IMR-90 (cell line): ENCODE measurements at regions not wholly inside any gene's neighbourhood (a gene's known extent, or its start where the extent isn't known, plus 50 kb on each side); places are given as distances from the start of the nearest gene placed in this dataset.

Source experiments
- ATAC-seq: fragments of 200-7000 bp; cut with Tn5 transposase; 2 replicates; pipeline ENCODE4 v1.9.1; 2020; ENCODE audit warnings: low read depth, mild to moderate bottlenecking, moderate library complexity
- BruUV-seq: library from RNA; stranded (reverse); fragments of 400-500 nt; replicated peaks from 2 replicates; lab custom pipeline; 2021; lab: Mats Ljungman, UMichigan
- CTCF ChIA-PET: fragments of 300-600 bp; formaldehyde crosslinking; extraction: SDS; loops from one replicate; lab custom pipeline; 2021; ENCODE audit warnings: antibody characterized with exemption; lab: Yijun Ruan, JAX
- POLR2A ChIA-PET: fragments of 300-600 bp; sonication (Branson Sonifier 250); formaldehyde crosslinking; loops from one replicate; lab custom pipeline; 2022; ENCODE audit warnings: antibody characterized with exemption; ENCODE audit not compliant: unreplicated experiment; lab: Charles Lee
- DNase-seq: peaks from one replicate; pipeline ENCODE4 v3.0.0; 2013
- H2AFZ ChIP-seq: replicated peaks from 2 replicates; pipeline ENCODE3; 2013; ENCODE audit warnings: low read length, mild to moderate bottlenecking; ENCODE audit not compliant: poor library complexity
- H2AK5ac ChIP-seq: 2 replicates; pipeline ENCODE4 v1.6.1; 2013; ENCODE audit warnings: low read depth, low read length, inconsistent platforms
- H2AK9ac ChIP-seq: replicated peaks from 2 replicates; pipeline ENCODE3; 2013; ENCODE audit warnings: mild to moderate bottlenecking, low read depth, low read length, moderate library complexity; ENCODE audit not compliant: poor library complexity
- H2BK120ac ChIP-seq: 2 replicates; pipeline ENCODE4 v1.6.1; 2013; ENCODE audit warnings: low read depth, low read length, inconsistent platforms
- H2BK15ac ChIP-seq: 3 replicates; pipeline ENCODE4 v1.6.1; 2013; ENCODE audit warnings: low read depth, low read length, inconsistent platforms
- H2BK20ac ChIP-seq: 2 replicates; pipeline ENCODE4 v1.6.1; 2013; ENCODE audit warnings: low read depth, mild to moderate bottlenecking, inconsistent platforms, low read length, moderate library complexity
- H2BK5ac ChIP-seq: 2 replicates; pipeline ENCODE4 v1.6.1; 2013; ENCODE audit warnings: mild to moderate bottlenecking, low read depth, low read length, inconsistent platforms; ENCODE audit not compliant: poor library complexity, severe bottlenecking
- H3K14ac ChIP-seq: replicated peaks from 2 replicates; pipeline ENCODE4 v1.6.1; 2013; ENCODE audit warnings: low read depth, low read length, inconsistent platforms
- H3K18ac ChIP-seq: 2 replicates; pipeline ENCODE4 v1.6.1; 2013; ENCODE audit warnings: low read depth, low read length, control low read depth
- H3K23ac ChIP-seq: 2 replicates; pipeline ENCODE4 v1.6.1; 2013; ENCODE audit warnings: low read depth, low read length, inconsistent platforms
- H3K27ac ChIP-seq: 2 replicates; pipeline ENCODE4 v1.5.1; 2013; ENCODE audit warnings: mild to moderate bottlenecking, control low read depth, low read length; ENCODE audit not compliant: insufficient read depth
- H3K27me3 ChIP-seq: 2 replicates; pipeline ENCODE4 v1.6.1; 2013; ENCODE audit warnings: low read length; ENCODE audit not compliant: control insufficient read depth, insufficient read depth
- H3K36me3 ChIP-seq: 2 replicates; pipeline ENCODE4 v1.6.1; 2013; ENCODE audit warnings: low read length, mixed read lengths; ENCODE audit not compliant: control insufficient read depth, insufficient read depth
- H3K4ac ChIP-seq: 2 replicates; pipeline ENCODE4 v1.6.1; 2013; ENCODE audit warnings: low read depth, low read length, inconsistent platforms
- H3K4me1 ChIP-seq: 2 replicates; pipeline ENCODE4 v1.6.1; 2013; ENCODE audit warnings: low read length, mixed read lengths; ENCODE audit not compliant: control insufficient read depth, insufficient read depth
- H3K4me2 ChIP-seq: 2 replicates; pipeline ENCODE4 v1.6.1; 2013; ENCODE audit warnings: low read depth, mild to moderate bottlenecking, control low read depth, low read length, moderate library complexity
- H3K4me3 ChIP-seq: 2 replicates; pipeline ENCODE4 v1.5.1; 2013; ENCODE audit warnings: low read depth, mild to moderate bottlenecking, control low read depth, low read length, moderate library complexity; ENCODE audit not compliant: insufficient read depth
- H3K56ac ChIP-seq: 2 replicates; pipeline ENCODE4 v1.6.1; 2013; ENCODE audit warnings: low read length, inconsistent platforms; ENCODE audit not compliant: insufficient read depth; ENCODE audit errors: extremely low read depth
- H3K79me1 ChIP-seq, 2 experiments: 2 replicates each; pipeline ENCODE4 v1.6.1; 2013; ENCODE audit warnings: low read length in 2 of 2, inconsistent platforms in 1 of 2, low read depth in 1 of 2
- H3K9ac ChIP-seq: 2 replicates; pipeline ENCODE4 v1.6.1; 2013; ENCODE audit warnings: low read depth, low read length, control low read depth
- H3K9me1 ChIP-seq: 2 replicates; pipeline ENCODE4 v1.6.1; 2013; ENCODE audit warnings: low read length, inconsistent platforms; ENCODE audit not compliant: insufficient read depth
- H3K9me3 ChIP-seq: 2 replicates; pipeline ENCODE4 v1.6.1; 2013; ENCODE audit warnings: low read length; ENCODE audit not compliant: control insufficient read depth, insufficient read depth
- H4K20me1 ChIP-seq: 2 replicates; pipeline ENCODE4 v1.6.1; 2013; ENCODE audit warnings: low read length, inconsistent platforms; ENCODE audit not compliant: insufficient read depth
- H4K5ac ChIP-seq: 2 replicates; pipeline ENCODE4 v1.6.1; 2013; ENCODE audit warnings: mild to moderate bottlenecking, low read depth, low read length, control low read depth
- H4K8ac ChIP-seq, 2 experiments: 2 replicates each; pipeline ENCODE4 v1.6.1; 2013; ENCODE audit warnings: low read depth in 2 of 2, low read length in 2 of 2, control low read depth in 1 of 2, inconsistent platforms in 1 of 2
- H4K91ac ChIP-seq: 2 replicates; pipeline ENCODE4 v1.6.1; 2013; ENCODE audit warnings: low read depth, low read length, inconsistent platforms; ENCODE audit not compliant: insufficient read depth
- BHLHE40 ChIP-seq: fragments of 150-350 bp; IDR thresholded peaks from 2 replicates; pipeline ENCODE4 v1.6.1; 2016; ENCODE audit warnings: mild to moderate bottlenecking, low read depth, low read length
- FOS ChIP-seq: fragments of 150-350 bp; IDR thresholded peaks from 2 replicates; pipeline ENCODE4 v1.6.1; 2016; ENCODE audit warnings: low read depth, low read length
- MXI1 ChIP-seq: IDR thresholded peaks from 2 replicates; pipeline ENCODE4 v1.6.1; 2012; ENCODE audit warnings: low read depth, mild to moderate bottlenecking, low read length, moderate library complexity, borderline replicate concordance
- NFE2L2 ChIP-seq: fragments of 150-350 bp; IDR thresholded peaks from 2 replicates; pipeline ENCODE4 v1.6.1; 2016; ENCODE audit warnings: low read depth, mild to moderate bottlenecking, low read length
- POLR2A ChIP-seq: IDR thresholded peaks from 2 replicates; pipeline ENCODE4 v1.6.1; 2012; ENCODE audit warnings: mild to moderate bottlenecking, low read depth, low read length
- RCOR1 ChIP-seq: IDR thresholded peaks from 2 replicates; pipeline ENCODE4 v1.6.1; 2012; ENCODE audit warnings: mild to moderate bottlenecking, low read length, improper control_type of control experiment; ENCODE audit not compliant: insufficient replicate concordance
- RFX5 ChIP-seq: IDR thresholded peaks from 2 replicates; pipeline ENCODE4 v1.8.0; 2012; ENCODE audit warnings: low read depth, mild to moderate bottlenecking, low read length, moderate library complexity
- SMC3 ChIP-seq: fragments of 150-350 bp; IDR thresholded peaks from 2 replicates; pipeline ENCODE4 v1.6.1; 2016; ENCODE audit warnings: low read depth, mild to moderate bottlenecking, antibody characterized with exemption, low read length, moderate library complexity
- WGBS, 2 experiments: methylation state at CpG; one replicate each; pipeline versions ENCODE4 v1.1.5 to v1.1.7; 2013; ENCODE audit warnings: missing lambda C conversion rate in 2 of 2; ENCODE audit not compliant: insufficient read length in 1 of 2; ENCODE audit errors: extremely low coverage in 2 of 2; 5-methylcytosine and 5-hydroxymethylcytosine counted together
- dilution Hi-C: fragments of 300-500 bp; cut with HindIII; formaldehyde crosslinking; loops from one replicate; pipeline ENCODE4 v1.14.3; 2018; ENCODE audit warnings: low sequenced_read_pairs; ENCODE audit not compliant: unreplicated experiment
- in situ Hi-C: fragments of 300-500 bp; cut with MboI; formaldehyde crosslinking; loops from 3 replicates; pipeline ENCODE4 v1.14.3; 2019; ENCODE audit warnings: low sequenced_read_pairs, inconsistent platforms, mixed read lengths
- intact Hi-C: fragments of 100-400 bp; cut with micrococcal nuclease; formaldehyde crosslinking; loops from 2 replicates; pipeline ENCODE4 v1.10.0; 2022
- TF ChIP-seq, protein P1 (sequence below): fragments of 150-350 bp; IDR thresholded peaks from 2 replicates; pipeline ENCODE4 v1.6.1; 2016; ENCODE audit warnings: low read depth, mild to moderate bottlenecking, low read length, moderate library complexity, borderline replicate concordance
- TF ChIP-seq, protein P2 (sequence below): fragments of 150-350 bp; IDR thresholded peaks from 2 replicates; pipeline ENCODE4 v1.6.1; 2017; ENCODE audit warnings: mild to moderate bottlenecking, antibody characterized with exemption, low read length, low read depth
- TF ChIP-seq, protein P3 (sequence below): conservative IDR thresholded peaks from 2 replicates; pipeline ENCODE4 v1.5.1; 2012; ENCODE audit warnings: mild to moderate bottlenecking, low read depth, low read length, improper control_type of control experiment

DNA sequence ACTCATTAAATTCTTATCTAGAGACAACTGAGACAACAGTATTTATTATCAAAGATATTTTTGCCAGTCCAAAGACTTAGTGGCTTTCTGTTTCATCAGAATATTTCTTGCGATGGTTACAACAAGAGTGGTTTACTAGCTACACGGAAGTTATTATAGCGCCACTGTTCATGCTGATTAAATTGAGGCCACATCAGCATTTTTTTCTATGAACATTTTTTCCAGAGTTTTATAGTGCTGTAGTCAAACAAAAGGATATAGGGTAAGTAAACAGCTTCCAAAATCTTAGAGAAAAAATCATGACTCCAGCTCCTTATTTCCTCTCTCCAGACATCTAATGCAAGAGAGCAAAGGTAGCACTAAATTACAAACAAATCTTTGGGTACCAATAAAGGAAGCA is 1264.4 kb downstream of the ZPLD1 start:
- no CpG with 5 or more reads among the region's 3 CpGs for WGBS, 2 experiments
- Histone ChIP-seq H3K27me3 (no peaks in the 10 kb centered on the region), H2AK9ac (no peak overlapping the region), H4K91ac (no peak overlapping the region), H3K18ac (no peak overlapping the region), H2BK5ac (no peak overlapping the region), H3K23ac (no peak overlapping the region), H3K4me3 (no peak overlapping the region), H3K36me3 (no peaks in the 10 kb centered on the region), H2AK5ac (no peak overlapping the region), H3K56ac (no peak overlapping the region), H3K4me1 (no peaks in the 10 kb centered on the region), H2BK15ac (no peak overlapping the region), H4K8ac (no peak overlapping the region), H3K14ac (no peak overlapping the region), H4K5ac (no peak overlapping the region), H3K4me2 (no peak overlapping the region), H3K9ac (no peak overlapping the region), H4K20me1 (no peaks in the 10 kb centered on the region), H3K79me1 (no peaks in the 10 kb centered on the region), H3K27ac (no peak overlapping the region), H2BK20ac (no peak overlapping the region), H3K9me3 (no peaks in the 10 kb centered on the region), H3K9me1 (no peaks in the 10 kb centered on the region), H2AFZ (no peak overlapping the region), H3K4ac (no peak overlapping the region), H2BK120ac (no peak overlapping the region)
- ChIA-PET CTCF (interaction anchor here (0.6 kb wide), 1 partner anchor 10 kb away, joined by 3 read pairs; no protein-coding TSS in a partner anchor), POLR2A (no interaction called here)
- BruUV-seq: no TSS peak
- no peak for ATAC-seq
- in situ Hi-C loops (no loop called here), dilution Hi-C loops (no loop called here), intact Hi-C loops (no loop called here)
- DNase-seq: no peak
- TF ChIP-seq POLR2A: no peak
- TF ChIP-seq, protein P1, sequence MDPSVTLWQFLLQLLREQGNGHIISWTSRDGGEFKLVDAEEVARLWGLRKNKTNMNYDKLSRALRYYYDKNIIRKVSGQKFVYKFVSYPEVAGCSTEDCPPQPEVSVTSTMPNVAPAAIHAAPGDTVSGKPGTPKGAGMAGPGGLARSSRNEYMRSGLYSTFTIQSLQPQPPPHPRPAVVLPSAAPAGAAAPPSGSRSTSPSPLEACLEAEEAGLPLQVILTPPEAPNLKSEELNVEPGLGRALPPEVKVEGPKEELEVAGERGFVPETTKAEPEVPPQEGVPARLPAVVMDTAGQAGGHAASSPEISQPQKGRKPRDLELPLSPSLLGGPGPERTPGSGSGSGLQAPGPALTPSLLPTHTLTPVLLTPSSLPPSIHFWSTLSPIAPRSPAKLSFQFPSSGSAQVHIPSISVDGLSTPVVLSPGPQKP: no peak
- no peak for TF ChIP-seq NFE2L2
- no peak for TF ChIP-seq SMC3
- no peak for TF ChIP-seq BHLHE40
- TF ChIP-seq, protein P2, sequence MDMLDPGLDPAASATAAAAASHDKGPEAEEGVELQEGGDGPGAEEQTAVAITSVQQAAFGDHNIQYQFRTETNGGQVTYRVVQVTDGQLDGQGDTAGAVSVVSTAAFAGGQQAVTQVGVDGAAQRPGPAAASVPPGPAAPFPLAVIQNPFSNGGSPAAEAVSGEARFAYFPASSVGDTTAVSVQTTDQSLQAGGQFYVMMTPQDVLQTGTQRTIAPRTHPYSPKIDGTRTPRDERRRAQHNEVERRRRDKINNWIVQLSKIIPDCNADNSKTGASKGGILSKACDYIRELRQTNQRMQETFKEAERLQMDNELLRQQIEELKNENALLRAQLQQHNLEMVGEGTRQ: no peak
- TF ChIP-seq RFX5: no peak
- no peak for TF ChIP-seq RCOR1
- TF ChIP-seq MXI1: no peak
- TF ChIP-seq, protein P3, sequence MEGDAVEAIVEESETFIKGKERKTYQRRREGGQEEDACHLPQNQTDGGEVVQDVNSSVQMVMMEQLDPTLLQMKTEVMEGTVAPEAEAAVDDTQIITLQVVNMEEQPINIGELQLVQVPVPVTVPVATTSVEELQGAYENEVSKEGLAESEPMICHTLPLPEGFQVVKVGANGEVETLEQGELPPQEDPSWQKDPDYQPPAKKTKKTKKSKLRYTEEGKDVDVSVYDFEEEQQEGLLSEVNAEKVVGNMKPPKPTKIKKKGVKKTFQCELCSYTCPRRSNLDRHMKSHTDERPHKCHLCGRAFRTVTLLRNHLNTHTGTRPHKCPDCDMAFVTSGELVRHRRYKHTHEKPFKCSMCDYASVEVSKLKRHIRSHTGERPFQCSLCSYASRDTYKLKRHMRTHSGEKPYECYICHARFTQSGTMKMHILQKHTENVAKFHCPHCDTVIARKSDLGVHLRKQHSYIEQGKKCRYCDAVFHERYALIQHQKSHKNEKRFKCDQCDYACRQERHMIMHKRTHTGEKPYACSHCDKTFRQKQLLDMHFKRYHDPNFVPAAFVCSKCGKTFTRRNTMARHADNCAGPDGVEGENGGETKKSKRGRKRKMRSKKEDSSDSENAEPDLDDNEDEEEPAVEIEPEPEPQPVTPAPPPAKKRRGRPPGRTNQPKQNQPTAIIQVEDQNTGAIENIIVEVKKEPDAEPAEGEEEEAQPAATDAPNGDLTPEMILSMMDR: no peak
- TF ChIP-seq FOS: no peak
